ENCODE measurements at regions not wholly inside any gene's neighbourhood (a gene's known extent, or its start where the extent isn't known, plus 50 kb on each side); places are given as distances from the start of the nearest gene placed in this dataset.

DNA sequence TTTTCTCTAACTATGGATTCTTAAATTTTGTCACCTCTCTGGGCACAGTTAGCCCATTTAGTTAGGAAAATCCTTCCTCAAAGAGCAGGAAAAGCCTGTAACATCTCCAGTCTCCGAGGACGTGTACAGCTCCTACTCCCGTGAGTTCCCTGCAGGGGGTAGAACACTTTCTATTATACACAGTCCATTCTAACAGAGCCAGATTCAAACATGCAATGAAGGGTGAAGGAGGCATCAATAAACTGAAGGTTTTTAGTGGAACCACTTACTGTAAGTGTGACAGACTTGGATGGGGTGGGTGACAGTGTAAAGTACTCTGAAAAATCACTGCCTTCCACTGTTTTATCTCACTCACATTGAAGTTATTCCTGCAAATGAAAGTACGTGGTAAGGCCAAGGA, 204.7 kb upstream of the DACH1 start:
- ChIA-PET POLR2A (no interaction called here), CTCF (ENCODE audit: low intra/inter-chr PET ratio, low total read pairs) (no interaction called here)
- no peaks in the 10 kb centered on the region for H3K9me3 ChIP-seq (ENCODE audit: low read length)
- no peaks in the 10 kb centered on the region for H4K20me1 ChIP-seq (ENCODE audit: insufficient read depth, low read length)
- DNase-seq (ENCODE audit: low spot score) (no peak), ATAC-seq (no peak), FAIRE-seq (no peak)
- no peaks in the 10 kb centered on the region for H3K4me1 ChIP-seq (ENCODE audit: insufficient read depth, low read length)
- no peak overlapping the region for H3K27ac ChIP-seq (ENCODE audit: extremely low read length, insufficient read depth, low read length)
- no peak overlapping the region for H3K4me3 ChIP-seq (replicated peaks in 1 of 3; ENCODE audit: insufficient read depth in 1 of 3, low read depth in 2 of 3, low read length in 3 of 3)
- in situ Hi-C loops (cut with HindIII; ENCODE audit: extremely low pct_ligation_motif_present, low pct_unique_long_range_greater_than_20kb): no loop called here
- H3K27me3 ChIP-seq (ENCODE audit: control insufficient read depth in 1 of 2, insufficient read depth in 2 of 2, low read length in 2 of 2): no peaks in the 10 kb centered on the region
- no peaks in the 10 kb centered on the region for H3K79me2 ChIP-seq (ENCODE audit: insufficient read depth, low read length)
- WGBS (ENCODE audit: low lambda C conversion rate): 1% methylated on average over 4 of the region's 4 CpGs
- BruUV-seq (replicated peaks): no TSS peak
- no peak overlapping the region for H3K4me2 ChIP-seq (ENCODE audit: low read depth, low read length)
- no peak overlapping the region for H2AFZ ChIP-seq (ENCODE audit: low read length)
- no peak overlapping the region for H3K9ac ChIP-seq (ENCODE audit: insufficient read depth, low read depth, low read length)
- no peaks in the 10 kb centered on the region for H3K36me3 ChIP-seq (replicated peaks in 1 of 2; ENCODE audit: control insufficient read depth in 1 of 2, insufficient read depth in 2 of 2, low read length in 2 of 2)
- intact Hi-C loops (cut with micrococcal nuclease; ENCODE audit: unreplicated experiment): no loop called here
- no peak for TF ChIP-seq HOXA9 (CRISPR knock-in tag; IDR thresholded peaks at IDR 0.05; ENCODE audit: borderline replicate concordance)
- TF ChIP-seq ZNF547 (CRISPR knock-in tag; IDR thresholded peaks at IDR 0.05): no peak
- no peak for TF ChIP-seq JARID2 (CRISPR knock-in tag; IDR thresholded peaks at IDR 0.05; ENCODE audit: insufficient replicate concordance)
- TF ChIP-seq ZNF282 (IDR thresholded peaks at IDR 0.05; ENCODE audit: partially characterized antibody): no peak
- TF ChIP-seq ZNF160 (CRISPR knock-in tag; IDR thresholded peaks at IDR 0.05): no peak
- TF ChIP-seq, protein P1, sequence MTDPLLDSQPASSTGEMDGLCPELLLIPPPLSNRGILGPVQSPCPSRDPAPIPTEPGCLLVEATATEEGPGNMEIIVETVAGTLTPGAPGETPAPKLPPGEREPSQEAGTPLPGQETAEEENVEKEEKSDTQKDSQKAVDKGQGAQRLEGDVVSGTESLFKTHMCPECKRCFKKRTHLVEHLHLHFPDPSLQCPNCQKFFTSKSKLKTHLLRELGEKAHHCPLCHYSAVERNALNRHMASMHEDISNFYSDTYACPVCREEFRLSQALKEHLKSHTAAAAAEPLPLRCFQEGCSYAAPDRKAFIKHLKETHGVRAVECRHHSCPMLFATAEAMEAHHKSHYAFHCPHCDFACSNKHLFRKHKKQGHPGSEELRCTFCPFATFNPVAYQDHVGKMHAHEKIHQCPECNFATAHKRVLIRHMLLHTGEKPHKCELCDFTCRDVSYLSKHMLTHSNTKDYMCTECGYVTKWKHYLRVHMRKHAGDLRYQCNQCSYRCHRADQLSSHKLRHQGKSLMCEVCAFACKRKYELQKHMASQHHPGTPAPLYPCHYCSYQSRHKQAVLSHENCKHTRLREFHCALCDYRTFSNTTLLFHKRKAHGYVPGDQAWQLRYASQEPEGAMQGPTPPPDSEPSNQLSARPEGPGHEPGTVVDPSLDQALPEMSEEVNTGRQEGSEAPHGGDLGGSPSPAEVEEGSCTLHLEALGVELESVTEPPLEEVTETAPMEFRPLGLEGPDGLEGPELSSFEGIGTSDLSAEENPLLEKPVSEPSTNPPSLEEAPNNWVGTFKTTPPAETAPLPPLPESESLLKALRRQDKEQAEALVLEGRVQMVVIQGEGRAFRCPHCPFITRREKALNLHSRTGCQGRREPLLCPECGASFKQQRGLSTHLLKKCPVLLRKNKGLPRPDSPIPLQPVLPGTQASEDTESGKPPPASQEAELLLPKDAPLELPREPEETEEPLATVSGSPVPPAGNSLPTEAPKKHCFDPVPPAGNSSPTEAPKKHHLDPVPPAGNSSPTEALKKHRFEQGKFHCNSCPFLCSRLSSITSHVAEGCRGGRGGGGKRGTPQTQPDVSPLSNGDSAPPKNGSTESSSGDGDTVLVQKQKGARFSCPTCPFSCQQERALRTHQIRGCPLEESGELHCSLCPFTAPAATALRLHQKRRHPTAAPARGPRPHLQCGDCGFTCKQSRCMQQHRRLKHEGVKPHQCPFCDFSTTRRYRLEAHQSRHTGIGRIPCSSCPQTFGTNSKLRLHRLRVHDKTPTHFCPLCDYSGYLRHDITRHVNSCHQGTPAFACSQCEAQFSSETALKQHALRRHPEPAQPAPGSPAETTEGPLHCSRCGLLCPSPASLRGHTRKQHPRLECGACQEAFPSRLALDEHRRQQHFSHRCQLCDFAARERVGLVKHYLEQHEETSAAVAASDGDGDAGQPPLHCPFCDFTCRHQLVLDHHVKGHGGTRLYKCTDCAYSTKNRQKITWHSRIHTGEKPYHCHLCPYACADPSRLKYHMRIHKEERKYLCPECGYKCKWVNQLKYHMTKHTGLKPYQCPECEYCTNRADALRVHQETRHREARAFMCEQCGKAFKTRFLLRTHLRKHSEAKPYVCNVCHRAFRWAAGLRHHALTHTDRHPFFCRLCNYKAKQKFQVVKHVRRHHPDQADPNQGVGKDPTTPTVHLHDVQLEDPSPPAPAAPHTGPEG (CRISPR knock-in tag; IDR thresholded peaks at IDR 0.05): no peak
- TF ChIP-seq, protein P2, sequence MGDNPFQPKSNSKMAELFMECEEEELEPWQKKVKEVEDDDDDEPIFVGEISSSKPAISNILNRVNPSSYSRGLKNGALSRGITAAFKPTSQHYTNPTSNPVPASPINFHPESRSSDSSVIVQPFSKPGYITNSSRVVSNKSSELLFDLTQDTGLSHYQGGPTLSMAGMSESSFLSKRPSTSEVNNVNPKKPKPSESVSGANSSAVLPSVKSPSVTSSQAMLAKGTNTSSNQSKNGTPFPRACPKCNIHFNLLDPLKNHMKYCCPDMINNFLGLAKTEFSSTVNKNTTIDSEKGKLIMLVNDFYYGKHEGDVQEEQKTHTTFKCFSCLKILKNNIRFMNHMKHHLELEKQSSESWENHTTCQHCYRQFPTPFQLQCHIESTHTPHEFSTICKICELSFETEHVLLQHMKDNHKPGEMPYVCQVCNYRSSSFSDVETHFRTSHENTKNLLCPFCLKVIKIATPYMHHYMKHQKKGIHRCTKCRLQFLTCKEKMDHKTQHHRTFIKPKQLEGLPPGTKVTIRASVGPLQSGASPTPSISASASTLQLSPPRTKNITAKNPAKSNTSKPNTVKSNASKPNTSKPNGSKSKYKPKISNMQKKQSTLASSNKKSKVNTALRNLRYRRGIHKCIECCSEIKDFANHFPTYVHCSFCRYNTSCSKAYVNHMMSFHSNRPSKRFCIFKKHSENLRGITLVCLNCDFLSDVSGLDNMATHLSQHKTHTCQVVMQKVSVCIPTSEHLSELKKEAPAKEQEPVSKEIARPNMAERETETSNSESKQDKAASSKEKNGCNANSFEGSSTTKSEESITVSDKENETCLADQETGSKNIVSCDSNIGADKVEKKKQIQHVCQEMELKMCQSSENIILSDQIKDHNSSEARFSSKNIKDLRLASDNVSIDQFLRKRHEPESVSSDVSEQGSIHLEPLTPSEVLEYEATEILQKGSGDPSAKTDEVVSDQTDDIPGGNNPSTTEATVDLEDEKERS (CRISPR knock-in tag; IDR thresholded peaks at IDR 0.05): no peak
- TF ChIP-seq ZFP1 (CRISPR knock-in tag; IDR thresholded peaks at IDR 0.05): no peak
- no peak for TF ChIP-seq HNF4A (CRISPR knock-in tag; IDR thresholded peaks at IDR 0.05)
- no peak for TF ChIP-seq SIX1 (CRISPR knock-in tag; IDR thresholded peaks at IDR 0.05; ENCODE audit: borderline replicate concordance)
- no peak for TF ChIP-seq ELF1 (CRISPR knock-in tag; IDR thresholded peaks at IDR 0.05)
- no peak for TF ChIP-seq ESRRA (CRISPR knock-in tag; IDR thresholded peaks at IDR 0.05; ENCODE audit: low read depth)
- TF ChIP-seq GZF1 (CRISPR knock-in tag; IDR thresholded peaks at IDR 0.05): no peak
- TF ChIP-seq, protein P3, sequence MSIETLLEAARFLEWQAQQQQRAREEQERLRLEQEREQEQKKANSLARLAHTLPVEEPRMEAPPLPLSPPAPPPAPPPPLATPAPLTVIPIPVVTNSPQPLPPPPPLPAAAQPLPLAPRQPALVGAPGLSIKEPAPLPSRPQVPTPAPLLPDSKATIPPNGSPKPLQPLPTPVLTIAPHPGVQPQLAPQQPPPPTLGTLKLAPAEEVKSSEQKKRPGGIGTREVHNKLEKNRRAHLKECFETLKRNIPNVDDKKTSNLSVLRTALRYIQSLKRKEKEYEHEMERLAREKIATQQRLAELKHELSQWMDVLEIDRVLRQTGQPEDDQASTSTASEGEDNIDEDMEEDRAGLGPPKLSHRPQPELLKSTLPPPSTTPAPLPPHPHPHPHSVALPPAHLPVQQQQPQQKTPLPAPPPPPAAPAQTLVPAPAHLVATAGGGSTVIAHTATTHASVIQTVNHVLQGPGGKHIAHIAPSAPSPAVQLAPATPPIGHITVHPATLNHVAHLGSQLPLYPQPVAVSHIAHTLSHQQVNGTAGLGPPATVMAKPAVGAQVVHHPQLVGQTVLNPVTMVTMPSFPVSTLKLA (IDR thresholded peaks at IDR 0.05): no peak
- TF ChIP-seq, protein P4, sequence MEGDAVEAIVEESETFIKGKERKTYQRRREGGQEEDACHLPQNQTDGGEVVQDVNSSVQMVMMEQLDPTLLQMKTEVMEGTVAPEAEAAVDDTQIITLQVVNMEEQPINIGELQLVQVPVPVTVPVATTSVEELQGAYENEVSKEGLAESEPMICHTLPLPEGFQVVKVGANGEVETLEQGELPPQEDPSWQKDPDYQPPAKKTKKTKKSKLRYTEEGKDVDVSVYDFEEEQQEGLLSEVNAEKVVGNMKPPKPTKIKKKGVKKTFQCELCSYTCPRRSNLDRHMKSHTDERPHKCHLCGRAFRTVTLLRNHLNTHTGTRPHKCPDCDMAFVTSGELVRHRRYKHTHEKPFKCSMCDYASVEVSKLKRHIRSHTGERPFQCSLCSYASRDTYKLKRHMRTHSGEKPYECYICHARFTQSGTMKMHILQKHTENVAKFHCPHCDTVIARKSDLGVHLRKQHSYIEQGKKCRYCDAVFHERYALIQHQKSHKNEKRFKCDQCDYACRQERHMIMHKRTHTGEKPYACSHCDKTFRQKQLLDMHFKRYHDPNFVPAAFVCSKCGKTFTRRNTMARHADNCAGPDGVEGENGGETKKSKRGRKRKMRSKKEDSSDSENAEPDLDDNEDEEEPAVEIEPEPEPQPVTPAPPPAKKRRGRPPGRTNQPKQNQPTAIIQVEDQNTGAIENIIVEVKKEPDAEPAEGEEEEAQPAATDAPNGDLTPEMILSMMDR (CRISPR knock-in tag; IDR thresholded peaks at IDR 0.05): no peak
